ENCODE measurements at regions not wholly inside any gene's neighbourhood (a gene's known extent, or its start where the extent isn't known, plus 50 kb on each side); places are given as distances from the start of the nearest gene placed in this dataset.
"Not testable (repeated sequence)": the region's sequence is repeated elsewhere in the genome, so short reads cannot be mapped to it uniquely, and the experiment has no call there.

- TF ChIP-seq, protein P1, sequence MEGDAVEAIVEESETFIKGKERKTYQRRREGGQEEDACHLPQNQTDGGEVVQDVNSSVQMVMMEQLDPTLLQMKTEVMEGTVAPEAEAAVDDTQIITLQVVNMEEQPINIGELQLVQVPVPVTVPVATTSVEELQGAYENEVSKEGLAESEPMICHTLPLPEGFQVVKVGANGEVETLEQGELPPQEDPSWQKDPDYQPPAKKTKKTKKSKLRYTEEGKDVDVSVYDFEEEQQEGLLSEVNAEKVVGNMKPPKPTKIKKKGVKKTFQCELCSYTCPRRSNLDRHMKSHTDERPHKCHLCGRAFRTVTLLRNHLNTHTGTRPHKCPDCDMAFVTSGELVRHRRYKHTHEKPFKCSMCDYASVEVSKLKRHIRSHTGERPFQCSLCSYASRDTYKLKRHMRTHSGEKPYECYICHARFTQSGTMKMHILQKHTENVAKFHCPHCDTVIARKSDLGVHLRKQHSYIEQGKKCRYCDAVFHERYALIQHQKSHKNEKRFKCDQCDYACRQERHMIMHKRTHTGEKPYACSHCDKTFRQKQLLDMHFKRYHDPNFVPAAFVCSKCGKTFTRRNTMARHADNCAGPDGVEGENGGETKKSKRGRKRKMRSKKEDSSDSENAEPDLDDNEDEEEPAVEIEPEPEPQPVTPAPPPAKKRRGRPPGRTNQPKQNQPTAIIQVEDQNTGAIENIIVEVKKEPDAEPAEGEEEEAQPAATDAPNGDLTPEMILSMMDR (IDR thresholded peaks at IDR 0.05), result not testable (repeated sequence)
- not testable (repeated sequence) for TF ChIP-seq ZFX (IDR thresholded peaks at IDR 0.05; ENCODE audit: borderline replicate concordance)
Measured at GRCh38 chr10:38401565-38401964, 307.4 kb downstream of the ZNF37A start.
